T-helper 1 cell treated with Interleukin-12 subunit alpha and Interleukin-12 subunit beta and Interleukin-4 antibody, amounts not matched to agents 30 μg/mL and 1 μg/mL, for 36 hours (primary cell): ENCODE measurements at regions not wholly inside any gene's neighbourhood (a gene's known extent, or its start where the extent isn't known, plus 50 kb on each side); places are given as distances from the start of the nearest gene placed in this dataset.
"Not testable (repeated sequence)": the region's sequence is repeated elsewhere in the genome, so short reads cannot be mapped to it uniquely, and the experiment has no call there.

Experiments used
- H3K27ac Mint-ChIP-seq: one replicate; pipeline ENCODE4 v1.8.0; 2021; ENCODE audit warnings: mild to moderate bottlenecking, mixed read lengths
- H3K27me3 Mint-ChIP-seq: one replicate; pipeline ENCODE4 v1.8.0; 2021; ENCODE audit warnings: low read depth, mixed read lengths
- H3K36me3 Mint-ChIP-seq: one replicate; pipeline ENCODE4 v1.8.0; 2021; ENCODE audit warnings: low read depth, mixed read lengths
- H3K4me1 Mint-ChIP-seq: one replicate; pipeline ENCODE4 v1.8.0; 2021; ENCODE audit warnings: low read depth, mixed read lengths
- H3K4me3 Mint-ChIP-seq: one replicate; pipeline ENCODE4 v1.8.0; 2021; ENCODE audit warnings: mild to moderate bottlenecking, moderate library complexity, mixed read lengths
- H3K9me3 Mint-ChIP-seq: one replicate; pipeline ENCODE4 v1.8.0; 2021; ENCODE audit warnings: mixed read lengths

- peaks cover 15% of the 10 kb centered on the region for H3K9me3 Mint-ChIP-seq
Observed at GRCh38 chr2:72078773-72079172, 68.9 kb downstream of the CYP26B1 start.

GRCh38 chr2:72077702-72078169 is 69.9 kb downstream of the CYP26B1 start:
- Mint-ChIP-seq H3K4me3 (no peak overlapping the region), H3K36me3 (no peaks in the 10 kb centered on the region), H3K4me1 (no peaks in the 10 kb centered on the region), H3K9me3 (peaks cover 20% of the 10 kb centered on the region), H3K27ac (no peak overlapping the region), H3K27me3 (no peaks in the 10 kb centered on the region)

More at GRCh38 chr2:72078773-72079172, 68.9 kb downstream of the CYP26B1 start:
- Mint-ChIP-seq H3K36me3 (no peaks in the 10 kb centered on the region), H3K4me3 (no peak overlapping the region), H3K4me1 (no peaks in the 10 kb centered on the region), H3K27ac (no peak overlapping the region), H3K27me3 (no peaks in the 10 kb centered on the region)

- H3K36me3 Mint-ChIP-seq, H3K27me3 Mint-ChIP-seq, H3K4me1 Mint-ChIP-seq, H3K27ac Mint-ChIP-seq, H3K4me3 Mint-ChIP-seq: not testable (repeated sequence)
- H3K9me3 Mint-ChIP-seq, result peaks cover 21% of the 10 kb centered on the region
Observed at GRCh38 chr2:72073373-72073772, 74.3 kb downstream of the CYP26B1 start.

GRCh38 chr2:72064197-72064596 is 83.5 kb downstream of the CYP26B1 start:
- not testable (repeated sequence) for H3K36me3 Mint-ChIP-seq, H3K9me3 Mint-ChIP-seq, H3K4me1 Mint-ChIP-seq, H3K4me3 Mint-ChIP-seq, H3K27ac Mint-ChIP-seq, H3K27me3 Mint-ChIP-seq

- no peak overlapping the region for H3K4me3 Mint-ChIP-seq
- no peaks in the 10 kb centered on the region for H3K27me3 Mint-ChIP-seq
- H3K9me3 Mint-ChIP-seq, result no peaks in the 10 kb centered on the region
- no peak overlapping the region for H3K27ac Mint-ChIP-seq
- no peaks in the 10 kb centered on the region for H3K36me3 Mint-ChIP-seq
- H3K4me1 Mint-ChIP-seq, result no peaks in the 10 kb centered on the region
Observed at GRCh38 chr2:72062336-72062735, 85.3 kb downstream of the CYP26B1 start.

GRCh38 chr2:72057308-72057707 is 90.4 kb downstream of the CYP26B1 start:
- no peaks in the 10 kb centered on the region for H3K27me3 Mint-ChIP-seq
- no peak overlapping the region for H3K27ac Mint-ChIP-seq
- peaks cover 7% of the 10 kb centered on the region for H3K9me3 Mint-ChIP-seq
- H3K36me3 Mint-ChIP-seq, result no peaks in the 10 kb centered on the region
- no peaks in the 10 kb centered on the region for H3K4me1 Mint-ChIP-seq
- no peak overlapping the region for H3K4me3 Mint-ChIP-seq

GRCh38 chr2:72051971-72052505 is 95.6 kb downstream of the CYP26B1 start:
- no peaks in the 10 kb centered on the region for H3K4me1 Mint-ChIP-seq
- H3K27me3 Mint-ChIP-seq, result no peaks in the 10 kb centered on the region
- no peaks in the 10 kb centered on the region for H3K36me3 Mint-ChIP-seq
- no peak overlapping the region for H3K27ac Mint-ChIP-seq
- H3K9me3 Mint-ChIP-seq, result peaks cover 11% of the 10 kb centered on the region
- no peak overlapping the region for H3K4me3 Mint-ChIP-seq

GRCh38 chr2:72051204-72051603 is 96.5 kb downstream of the CYP26B1 start:
- Mint-ChIP-seq H3K4me3 (no peak overlapping the region), H3K27ac (no peak overlapping the region), H3K27me3 (no peaks in the 10 kb centered on the region), H3K4me1 (no peaks in the 10 kb centered on the region), H3K36me3 (no peaks in the 10 kb centered on the region), H3K9me3 (peaks cover 6% of the 10 kb centered on the region)

- no peaks in the 10 kb centered on the region for H3K36me3 Mint-ChIP-seq
- no peak overlapping the region for H3K4me3 Mint-ChIP-seq
- H3K27ac Mint-ChIP-seq, result no peak overlapping the region
- no peaks in the 10 kb centered on the region for H3K4me1 Mint-ChIP-seq
- H3K9me3 Mint-ChIP-seq, result peaks cover 4% of the 10 kb centered on the region
- H3K27me3 Mint-ChIP-seq, result no peaks in the 10 kb centered on the region
Observed at GRCh38 chr2:72050734-72051133, 96.9 kb downstream of the CYP26B1 start.

GRCh38 chr2:72048881-72049477 is 98.7 kb downstream of the CYP26B1 start:
- Mint-ChIP-seq H3K4me1 (no peaks in the 10 kb centered on the region), H3K4me3 (no peak overlapping the region), H3K9me3 (peaks cover 7% of the 10 kb centered on the region), H3K27me3 (no peaks in the 10 kb centered on the region), H3K27ac (no peak overlapping the region), H3K36me3 (no peaks in the 10 kb centered on the region)

- Mint-ChIP-seq H3K4me1 (no peaks in the 10 kb centered on the region), H3K4me3 (no peak overlapping the region), H3K27ac (no peak overlapping the region), H3K27me3 (no peaks in the 10 kb centered on the region), H3K9me3 (peaks cover 17% of the 10 kb centered on the region), H3K36me3 (no peaks in the 10 kb centered on the region)
Observed at GRCh38 chr2:72043985-72044384, 103.7 kb downstream of the CYP26B1 start.

- H3K27me3 Mint-ChIP-seq, result no peaks in the 10 kb centered on the region
- no peaks in the 10 kb centered on the region for H3K4me1 Mint-ChIP-seq
- no peak overlapping the region for H3K4me3 Mint-ChIP-seq
Observed at GRCh38 chr2:72041638-72042111, 106.0 kb downstream of the CYP26B1 start.

GRCh38 chr2:72040629-72041571 is 106.8 kb downstream of the CYP26B1 start:
- Mint-ChIP-seq H3K4me1 (no peaks in the 10 kb centered on the region), H3K9me3 (peaks cover 14% of the 10 kb centered on the region), H3K36me3 (no peaks in the 10 kb centered on the region), H3K27ac (no peak overlapping the region), H3K4me3 (no peak overlapping the region), H3K27me3 (no peaks in the 10 kb centered on the region)

More at GRCh38 chr2:72041638-72042111, 106.0 kb downstream of the CYP26B1 start:
- no peaks in the 10 kb centered on the region for H3K36me3 Mint-ChIP-seq
- no peak overlapping the region for H3K27ac Mint-ChIP-seq
- peaks cover 14% of the 10 kb centered on the region for H3K9me3 Mint-ChIP-seq

- H3K27me3 Mint-ChIP-seq, result no peaks in the 10 kb centered on the region
- no peaks in the 10 kb centered on the region for H3K4me1 Mint-ChIP-seq
- no peaks in the 10 kb centered on the region for H3K36me3 Mint-ChIP-seq
- H3K9me3 Mint-ChIP-seq, result peaks cover 6% of the 10 kb centered on the region
- no peak overlapping the region for H3K4me3 Mint-ChIP-seq
- H3K27ac Mint-ChIP-seq, result no peak overlapping the region
Observed at GRCh38 chr2:72038524-72038923, 109.1 kb downstream of the CYP26B1 start.

GRCh38 chr2:72037261-72037666 is 110.4 kb downstream of the CYP26B1 start:
- Mint-ChIP-seq H3K27ac (no peak overlapping the region), H3K9me3 (no peaks in the 10 kb centered on the region), H3K4me1 (no peaks in the 10 kb centered on the region), H3K4me3 (no peak overlapping the region), H3K36me3 (no peaks in the 10 kb centered on the region), H3K27me3 (no peaks in the 10 kb centered on the region)
